ENCODE measurements at regions not wholly inside any gene's neighbourhood (a gene's known extent, or its start where the extent isn't known, plus 50 kb on each side); places are given as distances from the start of the nearest gene placed in this dataset.

- no peaks in the 10 kb centered on the region for H3K27me3 ChIP-seq
- no peak for TF ChIP-seq CTCF (IDR thresholded peaks at IDR 0.05)
- TF ChIP-seq EP300 (IDR thresholded peaks at IDR 0.05): no peak
- TF ChIP-seq POLR2A (IDR thresholded peaks at IDR 0.05): no peak
- no peak overlapping the region for H3K27ac ChIP-seq
- H3K9me3 ChIP-seq: no peaks in the 10 kb centered on the region
- WGBS, 3 donors: 93% methylated on average over 3 of the region's 3 CpGs
- no peaks in the 10 kb centered on the region for H3K36me3 ChIP-seq
- no peak for DNase-seq
- no peak overlapping the region for H3K4me3 ChIP-seq
- intact Hi-C loops (cut with DNase I): no loop called here
- H3K4me1 ChIP-seq (ENCODE audit: insufficient read depth): no peaks in the 10 kb centered on the region
Measured at GRCh38 chr11:80596291-80596810, 1155.5 kb upstream of the TENM4 start.

DNA sequence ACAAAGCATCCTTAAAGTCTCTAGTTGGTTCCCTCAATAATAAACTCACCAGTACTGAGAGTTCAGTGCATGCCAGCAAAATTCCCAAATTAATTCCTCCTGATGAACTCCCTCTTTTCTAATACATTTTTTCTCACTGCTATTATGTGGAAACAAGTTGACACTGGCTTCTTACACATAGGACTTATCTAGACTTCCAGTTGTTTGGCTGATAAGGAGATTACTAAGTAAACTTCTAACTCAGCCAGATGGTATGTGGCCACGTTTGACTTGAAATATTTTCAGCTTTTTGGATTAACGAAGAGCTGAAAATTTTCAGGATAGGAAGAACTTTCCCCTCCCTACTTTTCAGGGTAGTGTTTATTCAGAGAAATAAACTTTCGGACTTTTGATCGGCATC, 1154.2 kb upstream of the TENM4 start:
- no peaks in the 10 kb centered on the region for H3K9me3 ChIP-seq
- H3K27ac ChIP-seq: no peak overlapping the region
- TF ChIP-seq POLR2A (IDR thresholded peaks at IDR 0.05) (no peak), CTCF (IDR thresholded peaks at IDR 0.05) (no peak), EP300 (IDR thresholded peaks at IDR 0.05) (no peak)
- 11 to 22% (median 12%) methylated on average over 4 of the region's 4 CpGs for WGBS, 3 donors
- intact Hi-C loops (cut with DNase I): no loop called here
- no peaks in the 10 kb centered on the region for H3K4me1 ChIP-seq (ENCODE audit: insufficient read depth)
- DNase-seq: no peak
- H3K36me3 ChIP-seq: no peaks in the 10 kb centered on the region
- H3K27me3 ChIP-seq: no peaks in the 10 kb centered on the region
- no peak overlapping the region for H3K4me3 ChIP-seq

DNA sequence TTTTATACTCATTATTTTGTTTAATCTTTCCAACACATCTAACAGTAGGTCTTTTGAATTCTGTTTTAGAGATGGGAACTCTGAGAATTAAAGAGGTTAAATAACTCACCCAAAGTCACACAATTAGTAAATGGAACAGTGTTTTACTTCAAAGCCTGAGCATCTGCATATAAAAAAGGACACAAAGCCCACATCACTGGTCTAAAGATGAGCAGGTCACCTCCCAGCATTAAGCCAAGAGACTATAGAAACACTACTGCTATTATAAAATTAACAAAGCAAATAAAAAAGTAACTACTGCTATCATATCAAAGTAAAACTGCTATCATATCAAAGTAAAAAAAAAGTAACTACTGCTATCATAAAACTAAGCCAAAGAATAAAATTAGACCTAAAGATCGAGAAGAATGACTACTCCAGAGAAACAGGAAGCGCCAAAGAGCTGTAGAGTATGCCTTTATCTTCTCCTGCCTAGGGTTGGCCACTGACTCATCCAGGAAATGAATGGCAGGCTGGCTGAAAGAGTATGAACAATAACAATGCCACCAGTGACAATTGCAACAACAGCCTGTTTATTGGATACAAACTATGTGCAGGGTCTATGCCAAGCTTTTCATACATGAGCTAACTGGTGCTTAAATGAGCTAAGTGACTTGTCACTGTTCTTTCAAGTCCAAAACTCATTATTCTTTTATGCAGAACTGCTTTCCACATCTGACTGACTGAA, 1153.0 kb upstream of the TENM4 start:
- WGBS, 3 donors: 64 to 81% (median 72%) methylated on average over 2 of the region's 2 CpGs
- no peak overlapping the region for H3K4me3 ChIP-seq
- TF ChIP-seq POLR2A (IDR thresholded peaks at IDR 0.05): no peak
- no peak for TF ChIP-seq EP300 (IDR thresholded peaks at IDR 0.05)
- no peak for TF ChIP-seq CTCF (IDR thresholded peaks at IDR 0.05)
- DNase-seq: no peak
- no peaks in the 10 kb centered on the region for H3K4me1 ChIP-seq (ENCODE audit: insufficient read depth)
- H3K27me3 ChIP-seq: no peaks in the 10 kb centered on the region
- no peaks in the 10 kb centered on the region for H3K9me3 ChIP-seq
- no peak overlapping the region for H3K27ac ChIP-seq
- intact Hi-C loops (cut with DNase I): no loop called here
- no peaks in the 10 kb centered on the region for H3K36me3 ChIP-seq

DNA sequence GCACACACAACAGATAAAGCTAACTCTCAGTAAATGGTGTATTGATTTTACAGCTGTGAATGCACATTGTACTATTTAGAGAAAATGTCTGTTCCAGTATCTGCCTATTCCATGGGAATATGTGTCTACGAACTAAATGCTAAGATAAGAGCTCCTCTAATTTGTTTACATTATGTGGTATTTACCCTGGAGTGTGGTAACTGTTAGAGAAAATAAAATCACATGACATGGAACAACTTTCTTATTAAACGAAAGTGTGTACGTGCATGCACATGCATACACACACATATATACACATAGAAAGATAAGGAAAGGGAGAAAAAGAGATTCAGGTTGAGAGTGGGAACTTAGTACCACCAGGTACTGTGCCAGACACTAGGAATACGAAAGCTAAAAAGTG, 1151.7 kb upstream of the TENM4 start:
- H3K4me3 ChIP-seq: no peak overlapping the region
- no peaks in the 10 kb centered on the region for H3K4me1 ChIP-seq (ENCODE audit: insufficient read depth)
- TF ChIP-seq EP300 (IDR thresholded peaks at IDR 0.05): no peak
- TF ChIP-seq POLR2A (IDR thresholded peaks at IDR 0.05): no peak
- no peak for TF ChIP-seq CTCF (IDR thresholded peaks at IDR 0.05)
- intact Hi-C loops (cut with DNase I): no loop called here
- whole genome bisulfite sequencing, 3 donors: 60 to 78% (median 72%) methylated on average over 4 of the region's 4 CpGs
- H3K36me3 ChIP-seq: no peaks in the 10 kb centered on the region
- H3K27me3 ChIP-seq: no peaks in the 10 kb centered on the region
- no peak overlapping the region for H3K27ac ChIP-seq
- no peak for DNase-seq
- no peaks in the 10 kb centered on the region for H3K9me3 ChIP-seq
